GM21526 (cell line): ENCODE measurements at regions not wholly inside any gene's neighbourhood (a gene's known extent, or its start where the extent isn't known, plus 50 kb on each side); places are given as distances from the start of the nearest gene placed in this dataset.

Source experiments
- ATAC-seq: cut with Tn5 transposase; IDR thresholded peaks from one replicate; pipeline ENCODE4 v1.9.1; 2021; ENCODE audit warnings: moderate library complexity; ENCODE audit not compliant: unreplicated experiment, low FRiP score

DNA sequence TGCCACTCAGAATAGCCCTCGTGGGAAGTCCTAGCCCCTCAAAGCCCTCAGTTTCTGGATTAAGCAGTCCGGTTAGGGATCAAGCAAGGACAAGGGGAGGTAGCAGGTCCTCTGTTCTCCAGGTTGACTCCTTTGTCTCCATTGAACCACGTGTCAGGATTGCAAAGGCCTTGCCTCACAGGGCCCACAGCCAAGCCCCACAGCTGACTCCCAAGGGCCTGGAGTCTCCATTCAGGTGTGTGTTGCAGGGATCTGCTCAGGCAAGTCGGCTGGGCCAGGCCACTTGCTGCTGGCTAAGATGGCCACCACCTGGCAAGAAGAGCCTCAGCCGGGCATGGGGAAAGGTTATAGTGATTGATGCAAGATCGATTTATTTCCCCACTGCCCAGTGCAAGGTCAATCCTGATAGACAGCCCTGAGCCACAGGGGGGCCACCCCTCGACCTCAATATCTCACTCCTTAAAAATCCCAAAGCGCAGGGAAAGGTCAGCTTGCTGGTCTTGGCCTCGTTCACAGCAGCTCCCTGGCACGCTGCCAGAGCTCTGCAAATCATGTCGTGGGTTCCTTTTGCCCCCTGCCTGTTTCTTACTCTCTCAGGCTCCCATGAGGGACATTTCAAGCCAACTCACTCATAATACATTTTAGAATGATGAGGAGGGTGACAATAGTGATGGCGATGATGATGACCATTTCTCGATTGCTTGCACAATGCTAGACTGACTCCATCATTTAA, 75.9 kb downstream of the EDN3 start:
- no peak for ATAC-seq

DNA sequence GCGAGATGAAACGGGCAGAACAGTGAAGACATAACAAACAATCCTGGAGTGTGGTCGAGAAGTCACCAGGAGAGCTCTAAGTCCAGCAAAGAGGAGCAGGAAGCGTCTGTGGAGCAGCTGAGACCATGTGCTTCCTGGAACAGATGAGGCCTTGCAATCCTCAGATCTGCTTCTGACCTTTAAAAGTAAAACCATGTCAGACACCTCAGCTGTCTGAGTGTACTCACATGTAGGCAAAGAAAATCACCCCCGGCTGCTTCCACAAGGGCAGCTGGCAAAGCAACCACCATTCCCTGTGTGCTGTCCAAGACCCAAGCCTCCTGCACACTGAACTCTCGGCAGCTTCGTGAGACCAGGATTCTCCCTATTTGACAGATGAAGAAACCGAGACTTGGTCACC, 76.6 kb downstream of the EDN3 start:
- no peak for ATAC-seq

GRCh38 chr20:59377842-59378241, 77.4 kb downstream of the EDN3 start:
- no peak for ATAC-seq

GRCh38 chr20:59378396-59378795, 78.0 kb downstream of the EDN3 start:
- ATAC-seq: no peak

- ATAC-seq: no peak
Observed at GRCh38 chr20:59378966-59379365, 78.6 kb downstream of the EDN3 start.

DNA sequence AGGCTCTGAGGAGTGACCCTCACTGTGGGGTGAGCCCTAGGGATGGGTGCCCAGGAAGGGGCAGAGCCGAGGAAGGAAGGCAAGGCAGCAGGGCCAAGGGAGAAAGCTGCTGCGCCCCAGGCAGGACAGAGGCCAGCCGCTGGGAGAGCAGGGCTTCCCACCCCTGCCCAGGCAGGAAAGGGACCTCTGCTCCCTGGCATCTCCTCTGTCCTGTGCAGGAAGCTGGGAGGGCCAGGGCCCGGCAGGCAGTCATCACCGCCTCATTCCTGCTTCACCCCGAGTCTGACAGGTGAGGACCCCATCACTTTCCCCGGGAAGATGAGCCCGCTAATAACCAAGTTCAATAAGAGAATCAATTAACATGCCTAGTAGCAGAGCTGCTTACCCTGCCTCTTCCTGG, 81.3 kb downstream of the EDN3 start:
- ATAC-seq: no peak

DNA sequence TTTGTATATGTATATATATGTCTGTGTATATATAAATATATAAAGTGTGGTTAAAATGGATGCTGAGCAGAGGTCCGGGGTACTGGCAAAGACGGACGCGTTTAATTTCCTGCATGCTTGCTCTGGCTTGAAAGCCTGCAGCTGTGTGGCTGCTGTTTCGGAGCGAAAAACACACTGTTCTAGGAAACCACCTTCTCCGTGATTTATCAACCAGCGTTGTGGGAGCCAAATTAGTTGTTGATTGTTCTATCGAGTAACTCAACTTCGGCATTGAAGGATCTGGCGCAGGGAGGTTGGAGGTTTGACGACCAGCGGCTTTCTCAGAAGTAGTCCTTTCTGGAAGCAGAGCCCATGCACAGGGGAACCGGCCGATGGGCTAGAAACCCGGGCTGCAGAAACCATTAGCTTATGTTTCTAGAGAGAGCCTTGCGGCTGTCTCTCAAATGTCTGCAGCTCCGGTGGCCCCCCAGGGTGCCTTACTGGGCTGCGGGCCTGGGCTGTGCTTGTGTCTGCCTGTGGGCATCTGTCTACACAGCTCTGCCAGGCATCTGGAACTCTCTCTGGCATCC, 81.8 kb downstream of the EDN3 start:
- no peak for ATAC-seq

GRCh38 chr20:59382907-59383306, 82.5 kb downstream of the EDN3 start:
- ATAC-seq: no peak

GRCh38 chr20:59385038-59385437, 84.6 kb downstream of the EDN3 start:
- no peak for ATAC-seq

- no peak for ATAC-seq
Observed at GRCh38 chr20:59385480-59385879, 85.1 kb downstream of the EDN3 start.

- no peak for ATAC-seq
Observed at GRCh38 chr20:59386809-59387208, 86.4 kb downstream of the EDN3 start.

DNA sequence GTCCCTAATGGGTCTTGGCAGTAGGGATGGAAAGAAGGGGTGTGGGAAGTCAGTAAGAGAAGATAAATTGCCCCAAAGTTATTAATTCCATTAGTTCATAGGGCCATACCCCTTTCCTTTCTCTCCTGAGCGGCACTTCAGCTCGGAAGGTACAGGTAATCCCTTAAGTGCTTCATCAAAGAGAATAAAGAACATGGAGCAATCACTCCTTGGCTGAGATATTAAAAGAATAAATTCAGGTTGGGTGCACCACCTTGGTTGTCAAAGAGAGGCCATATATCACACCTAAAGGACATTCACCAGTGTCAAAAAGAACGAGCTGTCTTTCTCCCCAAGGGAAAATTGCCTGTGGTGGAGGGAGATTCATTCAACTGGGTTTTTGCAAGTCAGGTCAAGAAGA, 87.5 kb downstream of the EDN3 start:
- no peak for ATAC-seq

DNA sequence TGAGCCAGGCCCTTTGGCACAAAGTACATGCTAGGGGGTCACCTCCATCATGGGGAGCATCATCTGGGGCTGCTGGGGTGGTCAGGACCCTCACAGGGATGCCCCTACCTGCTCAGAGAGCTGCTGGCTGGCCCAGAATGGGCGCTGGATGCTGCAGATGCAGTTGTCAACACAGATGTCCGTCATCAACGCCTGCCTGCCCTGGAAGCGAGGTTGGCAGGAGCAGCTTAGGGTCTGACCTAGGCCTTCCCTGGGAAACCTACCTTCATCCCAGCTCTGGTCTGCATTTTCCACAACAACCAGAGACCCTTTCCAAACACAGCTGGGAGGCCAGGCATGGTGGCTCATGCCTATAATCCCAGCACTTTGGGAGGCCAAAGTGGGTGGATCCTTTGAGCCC, 88.0 kb downstream of the EDN3 start:
- ATAC-seq: no peak

DNA sequence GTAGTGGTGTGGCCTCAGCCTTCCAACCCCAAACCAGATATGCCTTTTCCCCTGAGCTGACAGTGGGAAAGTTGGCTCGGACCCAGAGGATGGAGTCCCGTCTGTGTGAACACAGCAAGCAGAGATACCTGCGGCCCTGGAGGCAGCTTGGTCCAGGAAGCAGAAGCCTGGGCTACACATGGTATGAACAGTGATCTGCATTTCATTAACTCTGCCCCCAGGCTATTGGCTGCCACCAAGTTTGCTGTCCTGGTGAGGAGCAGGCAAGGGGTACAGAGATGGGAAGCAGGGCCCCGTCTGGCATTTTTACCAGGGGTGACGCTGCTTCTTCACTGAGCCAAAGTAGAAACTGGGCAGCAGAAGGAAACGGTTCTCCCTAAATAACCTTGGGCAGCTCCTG, 90.0 kb downstream of the EDN3 start:
- ATAC-seq: no peak

DNA sequence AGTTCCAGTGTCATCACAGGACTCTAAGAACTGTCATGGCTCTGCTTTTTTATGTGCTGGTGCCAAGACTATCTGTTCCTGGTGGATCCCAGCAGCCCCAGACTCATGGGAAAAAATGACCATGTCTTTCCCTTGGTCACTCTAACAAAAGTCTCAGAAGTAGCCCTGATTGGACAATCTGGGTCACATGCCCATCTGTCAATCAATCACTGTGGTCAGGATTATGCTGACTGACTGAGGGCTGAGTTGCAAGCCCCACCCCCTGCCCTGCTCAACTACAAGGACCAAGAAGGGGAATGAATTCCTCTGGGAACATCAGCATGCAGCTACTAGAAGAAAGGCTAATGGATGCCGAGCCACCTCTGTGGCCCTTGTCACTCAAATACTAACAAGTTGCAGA, 91.6 kb downstream of the EDN3 start:
- ATAC-seq: no peak

- no peak for ATAC-seq
Observed at GRCh38 chr20:59392736-59393135, 92.3 kb downstream of the EDN3 start.

DNA sequence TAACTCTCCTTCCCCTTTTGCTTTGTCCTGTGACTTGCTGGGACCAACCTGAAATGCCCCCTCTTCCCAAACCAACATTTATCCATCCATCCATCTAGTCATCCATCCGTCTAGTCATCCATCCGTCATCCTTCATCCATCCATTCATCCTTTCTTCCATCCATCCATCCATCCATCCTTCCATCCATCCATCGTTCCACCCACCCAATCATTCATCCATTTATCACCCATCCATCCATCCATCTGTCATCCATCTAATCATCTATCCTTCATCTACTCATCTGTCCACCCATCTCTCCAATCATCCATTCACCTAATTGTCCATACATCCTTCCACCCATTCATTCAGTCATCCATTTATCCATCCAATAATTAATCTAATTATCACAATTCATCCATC, 92.7 kb downstream of the EDN3 start:
- ATAC-seq: no peak

DNA sequence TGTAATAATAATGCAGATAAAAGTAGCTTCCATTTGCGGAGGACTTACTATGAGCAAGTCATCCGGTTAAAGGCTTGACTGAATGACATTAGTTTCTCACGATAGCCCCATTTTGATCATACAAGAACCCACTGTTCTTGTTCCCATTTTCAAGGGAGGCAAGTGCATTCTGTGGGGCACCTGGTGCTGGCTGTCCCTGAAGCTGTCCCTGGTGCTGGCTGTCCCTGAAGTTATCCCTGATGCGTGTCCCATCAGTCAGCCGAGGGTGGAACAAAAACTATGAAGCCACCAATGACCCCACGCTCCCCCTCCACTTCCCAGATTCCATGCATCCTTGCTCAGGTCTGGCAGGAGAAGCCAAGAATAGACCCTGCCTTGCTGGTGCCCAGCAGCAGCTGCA, 95.3 kb downstream of the EDN3 start:
- ATAC-seq: no peak

GRCh38 chr20:59398537-59399205, 98.3 kb downstream of the EDN3 start:
- ATAC-seq: no peak

DNA sequence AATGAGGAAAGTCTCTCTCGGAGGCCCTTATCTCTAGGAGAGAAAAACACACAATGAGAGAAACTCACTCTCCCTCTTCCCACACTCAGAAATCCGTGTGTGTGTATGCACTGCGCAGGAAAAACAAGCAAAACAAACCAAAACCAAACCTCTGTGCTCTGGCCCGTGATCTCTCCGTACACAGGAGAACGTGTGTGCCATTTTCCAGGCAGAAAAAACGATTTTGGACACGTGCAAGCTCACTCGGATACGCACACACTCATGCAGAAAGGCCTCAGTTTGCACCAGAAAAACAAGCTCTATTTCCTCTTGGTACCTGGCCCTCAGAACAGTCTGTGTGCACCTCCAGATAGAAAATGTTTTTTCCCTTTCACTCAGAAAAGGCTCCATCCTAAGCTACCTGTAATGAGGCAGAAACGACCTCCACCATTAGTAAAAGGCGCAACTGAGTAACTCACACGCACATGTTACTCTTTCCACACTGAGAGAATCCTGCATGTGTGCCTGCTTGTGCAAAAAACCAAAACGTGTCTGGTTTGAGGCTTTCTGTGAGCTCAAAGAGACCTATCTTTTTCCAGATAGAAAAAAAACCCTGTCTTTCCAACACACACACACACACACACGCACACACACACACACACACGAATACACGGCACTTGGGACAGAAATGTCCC, 99.2 kb downstream of the EDN3 start:
- no peak for ATAC-seq

DNA sequence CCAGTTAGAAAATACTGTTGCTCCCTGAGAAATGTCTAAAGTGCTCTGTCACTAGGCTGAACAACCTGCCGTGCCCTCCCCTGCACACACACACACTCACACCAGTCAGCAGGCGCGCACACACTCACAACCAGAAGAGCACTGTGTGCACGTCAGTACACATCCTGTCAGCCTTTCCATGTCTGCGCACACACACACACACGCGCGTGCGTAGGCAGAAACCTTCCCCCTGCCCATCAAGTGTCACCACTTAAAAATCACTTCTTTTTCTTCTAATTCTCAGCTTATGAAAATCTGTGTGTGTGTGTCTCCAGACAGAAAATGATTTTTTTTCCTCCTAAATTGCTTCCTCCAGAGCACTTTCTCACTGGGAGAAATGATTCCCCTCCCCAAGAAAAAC, 100.3 kb downstream of the EDN3 start:
- ATAC-seq: no peak

DNA sequence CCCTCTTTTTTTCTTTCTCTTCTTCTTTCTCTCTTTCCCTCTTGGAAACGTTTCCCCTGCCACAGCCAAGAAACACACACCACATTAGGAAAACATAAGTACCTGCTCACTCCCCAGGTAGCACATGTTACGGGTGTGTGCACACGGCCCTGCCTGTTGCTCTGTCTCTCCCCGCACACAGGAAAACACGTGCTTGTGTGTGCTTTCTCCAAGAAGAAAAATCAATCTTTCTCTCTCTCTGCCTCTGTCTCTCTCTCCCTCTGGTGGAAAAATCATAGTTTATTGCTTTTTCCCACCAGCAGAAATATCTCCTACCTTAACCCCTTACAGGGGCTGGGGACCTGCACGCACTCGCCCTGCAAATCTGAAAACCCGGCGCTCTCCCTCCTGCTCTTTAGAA, 102.3 kb downstream of the EDN3 start:
- ATAC-seq: no peak
